HG03175 (cell line): ENCODE measurements at regions not wholly inside any gene's neighbourhood (a gene's known extent, or its start where the extent isn't known, plus 50 kb on each side); places are given as distances from the start of the nearest gene placed in this dataset.
"Not testable (repeated sequence)": the region's sequence is repeated elsewhere in the genome, so short reads cannot be mapped to it uniquely, and the experiment has no call there.

Source experiments
- ATAC-seq: cut with Tn5 transposase; IDR thresholded peaks from one replicate; pipeline ENCODE4 v1.9.1; 2021; ENCODE audit warnings: mild to moderate bottlenecking, moderate library complexity; ENCODE audit not compliant: unreplicated experiment

DNA sequence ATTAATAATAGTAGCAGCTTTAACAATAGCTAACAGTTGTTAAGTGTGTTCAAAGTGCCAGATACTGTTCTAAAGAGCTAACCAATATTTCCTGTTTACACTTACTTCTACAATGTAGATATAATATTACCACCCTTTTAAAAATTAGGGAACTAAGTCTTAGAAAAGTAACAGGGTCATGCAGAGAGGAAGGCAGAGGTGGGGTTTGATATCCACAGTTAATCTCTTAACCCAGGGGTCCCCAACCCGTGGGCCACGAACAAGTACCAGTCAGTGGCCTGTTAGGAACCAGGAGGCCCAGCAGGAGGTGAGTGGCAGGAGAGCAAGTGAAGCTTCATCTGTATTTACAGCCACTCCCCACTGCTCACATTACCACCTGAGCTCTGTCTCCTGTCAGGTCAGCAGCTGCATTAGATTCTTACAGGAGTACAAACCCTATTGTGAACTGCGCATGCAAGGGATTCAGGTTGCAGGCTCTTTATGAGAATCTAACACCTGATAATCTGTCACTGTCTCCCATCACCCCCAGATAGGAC lies 89.1 kb downstream of the ACTL7B start:
- ATAC-seq: no peak

DNA sequence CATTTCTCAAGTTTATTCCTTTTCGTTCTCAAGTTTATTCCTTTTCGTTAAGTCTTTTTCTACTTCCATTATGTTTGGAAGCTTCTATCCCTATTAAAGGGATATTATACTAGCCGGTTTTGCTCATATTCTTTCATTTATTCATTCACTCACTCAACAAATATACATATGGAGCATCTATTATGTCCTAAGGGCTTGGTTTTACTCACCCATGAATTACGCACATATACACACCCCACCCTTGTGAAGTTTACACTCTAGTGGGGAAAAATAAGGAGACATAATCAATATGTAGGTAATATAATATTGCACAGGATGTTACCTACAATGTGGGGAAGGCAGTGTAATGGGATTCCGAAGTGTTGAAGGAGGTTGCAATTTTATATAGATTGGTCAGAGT lies 90.5 kb downstream of the ACTL7B start:
- ATAC-seq: no peak

DNA sequence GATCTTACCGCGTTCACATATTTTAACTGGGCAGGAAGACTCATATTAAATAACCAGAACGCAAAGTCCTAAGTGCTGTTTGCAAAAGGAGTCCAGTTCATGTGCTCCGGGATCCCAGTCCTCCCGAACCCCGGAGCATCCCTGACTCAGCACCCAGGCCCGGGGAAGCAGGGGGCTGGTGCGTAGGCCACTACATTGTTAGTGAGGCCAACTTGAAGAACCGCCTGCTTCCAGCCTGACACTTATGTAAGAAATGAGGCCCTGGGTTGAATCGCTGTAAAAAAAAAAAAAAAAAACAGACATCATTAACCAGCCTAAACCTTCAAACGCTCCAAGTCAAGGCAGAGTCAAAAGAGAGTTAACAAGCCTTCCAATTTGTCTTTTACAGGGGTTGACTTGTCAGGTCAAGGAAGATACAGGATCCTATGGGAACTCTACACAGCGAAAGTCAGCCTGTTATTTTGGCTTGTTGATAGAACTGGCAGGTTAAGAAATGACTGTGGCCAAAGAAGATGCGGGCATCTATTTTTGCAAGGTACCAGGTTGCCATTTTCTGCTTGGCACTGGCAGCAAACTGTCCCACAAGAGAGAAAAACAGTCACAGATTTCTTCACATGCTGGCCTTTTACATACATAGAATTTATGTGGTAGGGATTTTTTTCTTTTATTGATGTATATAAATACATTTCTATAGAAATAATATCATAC lies 93.3 kb downstream of the ACTL7B start:
- ATAC-seq: no peak

DNA sequence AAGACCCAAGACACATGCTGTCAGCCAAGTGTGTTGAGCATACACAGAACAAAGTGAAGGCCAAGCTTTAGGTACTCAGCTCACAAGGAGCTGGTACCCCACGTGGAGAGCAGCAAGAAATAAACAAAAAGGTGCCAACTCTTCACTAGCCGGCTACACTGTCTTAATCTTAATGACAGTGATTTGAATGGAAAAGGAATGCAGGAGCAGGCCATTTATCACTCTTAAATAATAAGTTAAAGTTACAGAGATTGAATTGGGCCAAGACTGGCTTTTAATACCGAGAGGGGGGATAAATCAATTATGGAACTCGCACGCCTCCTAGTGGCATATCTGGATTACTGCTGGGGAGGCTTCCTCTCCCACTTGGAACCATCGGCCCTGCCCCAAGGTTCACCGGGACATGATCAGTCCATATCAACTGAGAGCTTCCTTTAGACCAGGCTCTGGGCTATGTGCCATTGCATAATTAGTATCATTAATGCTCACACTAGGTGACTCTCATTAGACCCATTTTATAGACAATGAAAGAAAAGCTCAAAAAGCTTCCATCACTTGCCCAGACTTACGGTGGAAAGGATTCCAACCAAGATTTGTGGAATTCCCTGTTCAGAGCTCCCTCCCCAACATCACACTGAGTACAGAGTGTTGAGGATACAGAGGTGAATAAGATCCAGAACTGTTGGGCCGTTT lies 94.0 kb downstream of the ACTL7B start:
- ATAC-seq: peak; percentile 71

DNA sequence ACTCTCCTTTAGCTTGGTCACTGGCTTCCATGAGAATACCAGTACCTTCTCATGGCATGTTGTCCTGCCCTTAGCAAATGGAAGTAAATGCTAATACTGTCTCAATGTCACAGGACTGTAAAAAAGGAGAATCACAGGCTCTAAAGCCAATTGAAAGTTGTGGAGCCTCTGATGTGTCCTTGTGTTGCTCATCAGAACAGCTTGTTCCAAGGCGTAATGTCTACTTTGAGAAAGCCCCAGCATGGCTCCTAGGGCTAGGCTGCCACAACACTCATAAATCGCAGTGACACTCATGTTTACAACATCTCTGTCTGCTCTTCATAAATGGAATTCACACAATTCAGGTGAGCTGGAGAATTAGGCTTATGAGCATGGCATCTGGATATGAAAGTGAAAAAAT lies 94.9 kb downstream of the ACTL7B start:
- ATAC-seq: no peak

DNA sequence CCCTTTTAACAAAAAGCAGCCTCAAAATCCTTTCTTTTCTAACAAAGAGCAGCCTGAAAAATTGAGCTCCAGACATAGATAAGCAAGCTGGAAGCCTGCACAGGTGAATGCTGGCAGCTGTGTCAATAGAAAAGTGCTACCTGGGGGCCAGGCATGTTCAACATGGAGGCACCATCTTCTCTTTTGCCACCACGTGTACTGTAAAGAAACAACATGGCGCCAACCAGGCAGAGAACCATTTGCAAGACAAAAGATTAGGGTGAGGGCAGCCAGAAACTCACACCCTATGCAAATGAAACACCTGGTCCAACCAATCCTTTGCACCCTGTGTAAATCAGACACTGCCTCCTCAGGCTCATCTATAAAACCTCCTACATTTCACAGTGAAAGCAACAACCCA lies 96.0 kb downstream of the ACTL7B start:
- no peak for ATAC-seq

DNA sequence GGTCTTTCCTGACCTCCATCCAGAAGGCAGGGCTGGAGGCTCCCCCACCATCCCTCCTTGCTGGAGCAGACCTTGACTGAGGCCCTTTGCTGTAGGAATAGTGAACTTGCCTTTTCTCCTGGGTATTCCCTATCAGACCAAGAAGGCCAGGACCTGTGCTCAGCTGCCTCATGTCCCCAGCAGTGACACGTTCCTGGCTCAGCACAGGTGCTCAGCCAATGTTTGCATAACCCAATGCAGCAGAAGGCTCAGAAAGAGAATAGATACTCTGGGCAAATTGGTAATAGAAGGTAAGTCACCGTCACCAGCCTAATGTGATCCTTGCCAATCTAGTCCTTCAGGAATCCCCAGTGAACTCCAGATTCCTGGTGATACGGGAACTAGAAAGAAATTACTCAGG lies 96.4 kb downstream of the ACTL7B start:
- ATAC-seq: no peak

DNA sequence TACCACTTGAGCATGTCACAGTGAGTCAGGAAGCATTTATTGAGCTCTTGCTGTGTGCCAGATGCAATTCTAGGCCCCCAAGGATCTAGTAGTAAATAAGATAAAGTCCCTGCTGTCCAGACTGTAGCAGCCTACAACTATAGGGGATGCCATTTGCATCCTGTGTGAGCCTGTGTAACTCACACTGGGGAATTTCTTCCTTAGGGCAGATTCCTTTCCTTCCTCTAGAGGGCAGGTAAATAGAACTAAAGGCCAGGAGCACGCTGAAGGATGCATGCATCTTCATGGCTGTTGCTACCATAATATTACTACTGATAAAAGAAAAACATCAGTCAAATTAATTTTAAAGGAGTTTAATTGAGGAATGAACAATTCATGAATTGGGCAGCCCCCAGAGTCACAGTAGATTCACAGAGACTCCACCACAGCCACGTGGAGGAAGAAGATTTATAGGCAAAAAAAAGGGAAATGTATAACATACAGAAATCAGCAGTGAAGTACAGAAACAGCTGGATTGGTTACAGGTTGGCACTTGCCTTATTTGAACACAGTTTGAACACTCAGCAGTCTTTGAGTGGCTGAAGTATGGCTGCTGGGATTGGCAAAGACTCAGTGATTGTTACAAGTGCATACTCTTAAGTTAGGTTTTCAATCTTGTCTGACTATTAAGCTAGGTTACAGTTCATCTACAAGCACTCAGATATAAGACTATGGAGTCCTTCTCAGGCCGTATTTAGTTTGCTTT lies 98.9 kb downstream of the ACTL7B start:
- no peak for ATAC-seq

DNA sequence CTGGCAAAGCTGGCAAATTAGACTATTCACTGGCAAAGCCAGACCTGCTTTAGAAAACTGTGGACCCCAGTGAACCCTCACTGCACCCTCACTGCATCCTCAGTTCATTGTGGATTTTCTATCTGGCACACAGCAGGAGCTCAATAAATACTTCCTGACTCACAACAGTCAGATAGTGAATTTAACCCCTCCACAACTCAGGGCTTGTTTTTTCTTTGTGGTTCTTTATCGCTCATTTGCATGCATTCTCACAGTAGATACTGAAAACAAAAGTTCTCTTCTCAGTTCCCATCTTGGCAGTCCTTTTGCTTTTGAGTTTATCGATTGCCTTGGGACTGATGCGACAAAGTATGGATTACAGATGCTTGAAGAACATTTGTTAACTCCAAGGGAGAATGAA lies 99.8 kb downstream of the ACTL7B start:
- no peak for ATAC-seq

DNA sequence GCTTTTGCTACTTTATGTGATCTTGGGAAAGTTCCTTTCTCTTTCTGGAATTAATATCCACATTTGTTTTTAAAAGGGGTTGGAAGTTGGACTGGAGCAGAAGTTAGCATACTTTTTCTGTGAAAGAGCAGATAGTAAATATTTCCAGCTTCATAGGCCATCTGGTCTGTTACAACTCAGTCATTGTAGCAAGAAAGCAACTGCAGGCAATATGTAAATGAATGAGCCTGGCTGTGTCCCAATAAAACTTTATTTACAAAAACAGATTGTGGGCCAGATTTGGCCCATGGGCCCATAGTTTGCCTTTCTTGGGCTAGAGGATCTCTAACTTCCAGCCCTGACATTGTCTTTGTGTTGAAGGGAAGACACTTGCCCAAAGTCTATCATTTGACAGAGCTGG lies 104.4 kb downstream of the ACTL7B start:
- no peak for ATAC-seq

DNA sequence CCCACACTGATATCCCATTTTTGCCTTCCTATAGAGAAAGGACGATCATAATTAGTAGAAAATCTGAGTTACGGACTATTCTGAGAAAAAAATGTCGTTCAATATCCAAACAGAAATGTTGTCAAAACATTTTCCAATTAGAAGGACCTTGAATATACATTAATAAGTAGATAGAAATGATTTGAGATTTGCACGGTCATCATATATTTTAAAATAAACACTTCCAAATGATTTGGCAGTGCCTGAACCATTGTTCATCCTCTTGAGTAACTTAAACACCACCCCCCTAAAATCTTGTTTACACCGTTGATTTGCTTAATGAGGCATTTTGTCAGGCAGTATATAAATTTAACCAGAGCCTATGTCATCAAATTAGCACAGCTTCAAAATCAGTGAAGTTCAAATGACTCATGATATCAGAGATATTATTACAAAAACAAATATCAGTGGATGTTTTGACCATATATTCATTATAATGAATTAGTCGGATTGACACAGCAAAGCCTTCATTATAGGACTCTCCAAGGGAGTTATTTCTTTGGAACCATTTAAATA lies 105.0 kb downstream of the ACTL7B start:
- ATAC-seq: no peak

DNA sequence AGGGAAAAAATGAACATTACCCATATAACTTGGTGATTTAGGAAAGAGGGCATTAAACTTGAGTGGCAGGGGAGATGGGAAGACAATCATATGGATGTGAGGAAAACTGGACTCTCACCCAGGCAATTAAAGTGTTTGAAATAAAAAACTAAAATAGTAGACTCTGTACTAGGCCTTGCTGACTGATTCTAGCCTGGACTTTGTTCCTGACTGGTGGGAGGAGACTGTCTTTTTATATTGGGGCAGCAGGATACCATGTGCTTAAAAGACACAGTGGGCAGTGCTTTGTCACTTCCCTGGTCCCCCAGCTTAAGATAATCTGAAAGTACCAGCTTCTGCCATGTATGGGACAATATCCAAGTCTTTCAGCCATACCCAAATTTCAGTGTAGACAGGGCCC lies 107.0 kb downstream of the ACTL7B start:
- ATAC-seq: no peak

DNA sequence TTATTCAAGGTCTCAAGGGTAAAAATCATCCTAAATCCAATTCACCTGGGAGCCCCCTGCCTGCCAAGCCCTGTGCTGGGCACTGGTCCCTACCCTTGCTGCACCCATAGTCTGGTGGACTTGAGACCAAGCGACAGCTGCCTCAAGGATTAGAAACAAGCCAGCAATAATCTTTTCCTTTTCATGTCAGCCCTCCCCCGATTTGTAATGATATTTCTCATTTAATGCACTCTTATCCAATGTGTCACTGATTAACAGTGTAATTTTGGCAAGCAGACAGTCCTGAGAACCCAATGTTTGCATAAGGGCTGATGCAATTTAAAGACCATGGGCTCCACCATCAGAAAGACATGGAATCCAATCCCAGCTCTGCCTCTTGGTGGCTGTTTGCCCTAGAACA lies 108.9 kb downstream of the ACTL7B start:
- ATAC-seq: no peak

DNA sequence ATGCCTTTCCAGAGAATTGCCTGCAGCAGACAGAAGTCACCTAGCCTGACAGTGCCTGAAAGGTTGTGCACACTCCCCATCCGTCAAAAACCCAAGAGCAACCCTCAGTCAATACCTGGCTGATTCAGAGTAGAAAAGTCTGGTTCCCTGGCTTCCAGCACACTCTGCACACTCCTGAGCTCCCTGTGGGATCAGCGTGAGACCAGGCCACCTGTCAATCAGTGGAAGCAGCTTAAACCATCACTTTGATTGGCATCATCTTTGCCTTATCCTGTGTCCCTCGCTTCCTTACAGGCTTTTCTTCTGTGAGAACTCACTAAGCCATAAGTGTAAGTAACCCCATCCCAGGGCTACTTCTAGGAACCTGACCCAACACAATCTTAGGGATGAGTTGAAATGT lies 109.8 kb downstream of the ACTL7B start:
- ATAC-seq: no peak

DNA sequence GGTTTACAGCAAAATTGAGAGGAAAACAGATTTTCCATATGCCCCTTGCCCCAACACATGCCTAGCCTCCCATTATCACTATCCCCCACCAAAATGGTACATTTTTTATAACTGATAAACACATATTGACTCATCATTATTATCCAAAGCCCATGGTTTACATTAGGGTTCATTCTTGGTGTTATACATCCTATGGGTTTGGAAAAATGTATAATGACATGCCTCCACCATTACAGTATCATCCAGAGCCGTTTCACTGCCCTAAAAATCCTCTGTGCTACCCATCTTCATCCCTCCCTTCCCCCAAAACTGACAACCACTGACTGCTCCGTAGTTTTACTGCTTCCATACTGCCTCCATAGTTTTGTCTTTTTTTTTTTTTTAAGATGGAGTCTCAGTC lies 111.1 kb downstream of the ACTL7B start:
- ATAC-seq: no peak

DNA sequence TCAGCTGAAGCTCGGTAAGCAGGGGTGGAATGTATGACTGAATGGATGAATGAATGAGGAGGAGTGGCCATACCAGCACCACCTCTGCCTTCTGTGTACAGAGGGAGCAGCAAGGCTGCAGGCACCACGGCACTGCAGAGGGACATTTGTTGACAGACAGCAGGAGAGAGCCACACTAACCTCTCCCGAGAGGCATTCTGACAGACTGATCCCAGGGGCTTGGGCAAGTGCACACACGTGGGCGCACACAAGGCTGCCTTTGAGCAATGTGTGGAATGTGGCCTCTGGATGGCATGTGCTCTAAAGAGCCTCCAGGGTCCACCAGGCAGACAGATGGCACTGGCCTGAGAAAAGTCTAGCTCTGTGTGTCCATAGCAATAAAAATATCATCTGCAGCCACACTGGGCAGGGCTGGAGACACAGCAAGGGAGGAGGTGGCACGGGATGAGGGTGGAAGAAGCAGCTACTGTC lies 111.8 kb downstream of the ACTL7B start:
- no peak for ATAC-seq

DNA sequence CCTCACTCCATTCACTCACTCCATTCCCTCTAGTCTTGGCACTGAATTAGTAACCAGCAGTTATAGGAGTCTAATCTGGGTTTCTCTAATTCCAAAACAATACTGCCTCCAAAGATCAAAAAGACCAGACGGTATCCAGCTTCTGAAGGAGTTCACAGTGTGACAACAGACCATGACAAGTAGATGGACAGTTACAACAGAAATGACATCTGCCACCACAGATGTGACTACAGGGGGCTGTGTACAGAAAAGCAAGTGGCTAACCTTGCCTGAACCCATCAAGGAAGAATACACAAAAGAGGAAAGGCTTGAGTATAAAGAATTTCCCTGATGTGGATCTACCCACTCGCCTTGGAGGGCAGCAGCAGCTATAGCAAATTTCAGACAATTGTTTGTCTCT lies 112.4 kb downstream of the ACTL7B start:
- no peak for ATAC-seq

DNA sequence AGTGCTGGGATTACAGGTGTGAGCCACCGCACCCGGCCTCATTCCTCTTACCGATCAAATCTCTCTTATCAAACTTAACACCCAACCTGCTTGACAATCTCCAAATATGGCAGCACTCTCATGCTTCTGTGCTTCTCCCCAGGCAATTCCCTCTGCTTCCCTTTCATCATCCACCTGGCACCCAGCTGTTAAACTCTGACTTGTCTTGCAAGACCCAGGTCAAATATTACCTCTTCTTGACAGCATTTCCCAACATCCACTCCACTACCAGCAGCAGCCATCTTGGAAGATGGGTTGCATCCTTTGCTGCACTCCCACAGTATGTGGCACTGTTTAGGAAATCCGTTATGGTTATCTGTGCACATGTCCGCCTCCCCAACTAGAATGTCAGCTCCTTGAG lies 113.6 kb downstream of the ACTL7B start:
- no peak for ATAC-seq

DNA sequence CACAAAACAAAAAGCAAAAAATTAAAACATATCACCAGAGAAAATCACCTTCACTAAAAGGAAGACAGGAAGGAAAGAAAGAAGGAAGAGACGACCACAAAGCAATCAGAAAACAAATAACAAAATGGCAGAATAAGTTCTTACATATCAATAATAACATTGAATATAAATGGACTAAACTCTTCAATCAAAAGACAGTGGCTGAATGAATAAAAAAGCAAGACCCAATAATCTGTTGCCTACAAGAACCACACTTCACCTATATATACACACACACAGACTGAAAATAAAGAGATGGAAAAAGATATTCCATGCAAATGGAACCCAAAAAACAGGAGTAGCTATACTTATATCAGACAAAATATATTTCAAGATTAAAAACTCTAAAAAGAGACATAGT lies 124.5 kb downstream of the ACTL7B start:
- ATAC-seq: not testable (repeated sequence)

DNA sequence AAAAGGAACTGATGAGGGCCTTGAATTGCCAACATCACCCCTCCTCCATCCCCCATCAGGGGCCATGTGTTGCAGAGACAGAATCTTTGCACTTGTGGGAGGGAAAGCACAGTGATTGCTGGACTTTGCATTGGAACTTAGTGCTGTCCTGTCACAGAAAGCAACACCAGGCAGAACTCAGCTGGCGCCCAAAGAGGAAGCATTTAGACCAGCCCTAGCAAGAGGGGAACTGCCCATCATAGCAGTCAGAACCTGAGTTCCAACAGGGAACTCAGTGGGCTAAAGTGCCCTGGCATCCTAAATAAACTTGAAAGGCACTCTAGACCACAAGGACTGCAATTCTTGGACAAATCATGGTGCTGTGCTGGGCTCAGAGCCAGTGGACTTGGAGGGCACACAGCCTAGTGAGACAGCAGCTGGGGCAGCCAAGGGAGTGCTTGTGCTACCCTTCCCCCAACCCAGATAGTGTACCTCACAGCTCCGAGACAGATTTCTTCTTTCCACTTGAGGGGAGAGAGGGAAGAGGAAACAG lies 128.1 kb downstream of the ACTL7B start:
- ATAC-seq: no peak

DNA sequence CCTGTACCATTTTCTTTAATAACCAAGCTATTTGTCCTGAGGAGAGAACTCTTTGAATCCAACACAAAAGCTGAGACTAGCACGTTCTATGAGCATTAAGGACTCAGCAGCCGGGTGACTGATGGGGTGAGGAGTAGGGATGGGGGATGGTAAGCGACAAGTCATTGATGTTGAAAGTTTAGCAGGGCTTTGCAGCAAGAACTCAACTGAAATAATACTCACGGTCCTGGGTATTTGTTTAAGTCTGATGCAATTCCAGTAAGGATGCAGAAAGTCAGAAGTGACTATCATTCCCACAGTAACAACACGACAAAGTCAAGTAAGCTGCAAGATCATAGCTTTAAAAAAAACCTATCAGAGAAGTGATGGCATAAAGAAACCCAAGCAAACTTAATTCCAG lies 131.1 kb downstream of the ACTL7B start:
- no peak for ATAC-seq
